Testis (tissue), 2 donors: ENCODE measurements at regions not wholly inside any gene's neighbourhood (a gene's known extent, or its start where the extent isn't known, plus 50 kb on each side); places are given as distances from the start of the nearest gene placed in this dataset.

Source experiments
- CTCF ChIP-seq, 3 experiments: fragments of 450-650 bp in 2 of 3; fragments of 200-600 bp in 1 of 3; sonication (generic) in 1 of 3; IDR thresholded peaks; one replicate each; pipeline ENCODE4 v1.5.1; 2016 to 2019; ENCODE audit warnings: antibody characterized with exemption in 3 of 3, mild to moderate bottlenecking in 2 of 3, moderate library complexity in 1 of 3
- POLR2A ChIP-seq: fragments of 450-650 bp; IDR thresholded peaks from one replicate; pipeline ENCODE4 v1.6.1; 2017; ENCODE audit warnings: antibody characterized with exemption, mild to moderate bottlenecking, moderate library complexity

- TF ChIP-seq CTCF (IDR thresholded peaks at IDR 0.05): no peak
- TF ChIP-seq POLR2A: no peak
These were observed 420.9 kb upstream of the MGMT start for GRCh38 chr10:129046065-129046681.
